MM.1S (cell line): ENCODE measurements at regions not wholly inside any gene's neighbourhood (a gene's known extent, or its start where the extent isn't known, plus 50 kb on each side); places are given as distances from the start of the nearest gene placed in this dataset.

Source experiments
- DNase-seq: peaks from one replicate; pipeline ENCODE4 v3.0.0-alpha.2; 2015
- H2AFZ ChIP-seq: fragments of 300-600 bp; sonication (generic); 2 replicates; pipeline ENCODE4 v1.6.0; 2016; ENCODE audit warnings: antibody characterized with exemption, low read length
- H3F3A ChIP-seq: fragments of 300-600 bp; sonication (generic); 2 replicates; pipeline ENCODE4 v1.6.1; 2016; ENCODE audit warnings: mild to moderate bottlenecking, antibody characterized with exemption, low read length, moderate library complexity, mixed read lengths; ENCODE audit not compliant: insufficient read depth
- H3K27ac ChIP-seq: fragments of 300-600 bp; sonication (generic); 2 replicates; pipeline ENCODE4 v1.5.1; 2016; ENCODE audit warnings: mild to moderate bottlenecking, low read length
- H3K27me3 ChIP-seq: fragments of 300-600 bp; sonication (generic); replicated peaks from 2 replicates; pipeline ENCODE4 v1.6.0; 2016; ENCODE audit warnings: low read length; ENCODE audit not compliant: insufficient read depth
- H3K36me3 ChIP-seq: fragments of 300-600 bp; sonication (generic); replicated peaks from 2 replicates; pipeline ENCODE4 v1.6.1; 2016; ENCODE audit warnings: mild to moderate bottlenecking, low read length, mixed read lengths; ENCODE audit not compliant: insufficient read depth
- H3K4me1 ChIP-seq: fragments of 300-600 bp; sonication (generic); 2 replicates; pipeline ENCODE4 v1.6.1; 2016; ENCODE audit warnings: low read length, mixed read lengths
- H3K4me2 ChIP-seq: fragments of 300-600 bp; sonication (generic); 2 replicates; pipeline ENCODE4 v1.6.0; 2016; ENCODE audit warnings: low read depth, low read length
- H3K4me3 ChIP-seq: fragments of 300-600 bp; sonication (generic); 2 replicates; pipeline ENCODE4 v1.5.1; 2016; ENCODE audit warnings: low read length, mixed read lengths
- H3K79me2 ChIP-seq: fragments of 300-600 bp; sonication (generic); 2 replicates; pipeline ENCODE4 v1.6.1; 2016; ENCODE audit warnings: mixed run types, low read length, mixed read lengths
- H3K9ac ChIP-seq: fragments of 300-600 bp; sonication (generic); 2 replicates; pipeline ENCODE4 v1.6.1; 2016; ENCODE audit warnings: low read length, mixed read lengths
- H3K9me2 ChIP-seq: fragments of 300-600 bp; sonication (generic); replicated peaks from 2 replicates; pipeline ENCODE4 v1.6.1; 2016; ENCODE audit warnings: mild to moderate bottlenecking, low read length, mixed read lengths; ENCODE audit not compliant: insufficient read depth
- H3K9me3 ChIP-seq: fragments of 300-600 bp; sonication (generic); replicated peaks from 2 replicates; pipeline ENCODE4 v1.6.1; 2016; ENCODE audit warnings: mild to moderate bottlenecking, low read length, mixed read lengths; ENCODE audit not compliant: insufficient read depth
- H4K20me1 ChIP-seq: fragments of 300-600 bp; sonication (generic); 2 replicates; pipeline ENCODE4 v1.6.1; 2016; ENCODE audit warnings: mild to moderate bottlenecking, low read length, moderate library complexity, mixed read lengths; ENCODE audit not compliant: insufficient read depth
- EZH2 ChIP-seq: fragments of 300-600 bp; sonication (generic); optimal IDR thresholded peaks from 2 replicates; pipeline ENCODE3; 2017; ENCODE audit warnings: low read depth, mild to moderate bottlenecking, antibody characterized with exemption, low read length, mixed read lengths
- EZH2phosphoT487 ChIP-seq: fragments of 300-600 bp; sonication (generic); IDR thresholded peaks from 2 replicates; pipeline ENCODE4 v1.6.1; 2018; ENCODE audit warnings: antibody characterized with exemption, low read length
- TF ChIP-seq, protein P1 (sequence below): fragments of 300-600 bp; sonication (generic); IDR thresholded peaks from 2 replicates; pipeline ENCODE4 v1.5.1; 2016; ENCODE audit warnings: antibody characterized with exemption, low read length, mixed read lengths

GRCh38 chr6:4585682-4586468 is 190.3 kb upstream of the CDYL start:
- Histone ChIP-seq H3K9ac (no peak overlapping the region), H4K20me1 (no peaks in the 10 kb centered on the region), H3K9me2 (no peaks in the 10 kb centered on the region), H3K36me3 (no peaks in the 10 kb centered on the region), H3K4me1 (no peaks in the 10 kb centered on the region), H3F3A (no peaks in the 10 kb centered on the region), H2AFZ (no peak overlapping the region), H3K4me2 (no peak overlapping the region), H3K27ac (no peak overlapping the region), H3K79me2 (no peaks in the 10 kb centered on the region), H3K9me3 (no peaks in the 10 kb centered on the region), H3K4me3 (no peak overlapping the region), H3K27me3 (no peaks in the 10 kb centered on the region)
- no peak for DNase-seq
- TF ChIP-seq EZH2 = no peak
- TF ChIP-seq EZH2phosphoT487 = no peak
- TF ChIP-seq, protein P1, sequence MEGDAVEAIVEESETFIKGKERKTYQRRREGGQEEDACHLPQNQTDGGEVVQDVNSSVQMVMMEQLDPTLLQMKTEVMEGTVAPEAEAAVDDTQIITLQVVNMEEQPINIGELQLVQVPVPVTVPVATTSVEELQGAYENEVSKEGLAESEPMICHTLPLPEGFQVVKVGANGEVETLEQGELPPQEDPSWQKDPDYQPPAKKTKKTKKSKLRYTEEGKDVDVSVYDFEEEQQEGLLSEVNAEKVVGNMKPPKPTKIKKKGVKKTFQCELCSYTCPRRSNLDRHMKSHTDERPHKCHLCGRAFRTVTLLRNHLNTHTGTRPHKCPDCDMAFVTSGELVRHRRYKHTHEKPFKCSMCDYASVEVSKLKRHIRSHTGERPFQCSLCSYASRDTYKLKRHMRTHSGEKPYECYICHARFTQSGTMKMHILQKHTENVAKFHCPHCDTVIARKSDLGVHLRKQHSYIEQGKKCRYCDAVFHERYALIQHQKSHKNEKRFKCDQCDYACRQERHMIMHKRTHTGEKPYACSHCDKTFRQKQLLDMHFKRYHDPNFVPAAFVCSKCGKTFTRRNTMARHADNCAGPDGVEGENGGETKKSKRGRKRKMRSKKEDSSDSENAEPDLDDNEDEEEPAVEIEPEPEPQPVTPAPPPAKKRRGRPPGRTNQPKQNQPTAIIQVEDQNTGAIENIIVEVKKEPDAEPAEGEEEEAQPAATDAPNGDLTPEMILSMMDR = no peak

DNA sequence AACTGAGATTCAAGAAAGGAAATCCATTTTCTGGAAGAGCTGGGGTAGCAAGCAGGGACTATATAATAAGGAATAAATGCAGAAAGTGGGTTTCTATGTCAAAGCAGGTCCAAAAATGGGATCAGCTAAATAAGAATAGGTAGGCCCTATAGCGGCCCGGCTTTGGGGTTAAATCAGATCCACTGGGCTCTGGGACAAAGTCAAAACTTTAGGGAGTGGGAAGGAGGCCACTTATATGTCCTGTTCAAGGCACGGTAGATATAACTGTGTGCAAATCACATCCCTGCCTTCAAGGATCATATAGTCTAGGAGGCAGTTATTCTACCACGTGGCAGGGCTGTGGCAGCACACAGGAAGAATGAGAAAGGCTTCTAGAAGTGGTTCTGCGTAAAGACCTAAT is 191.4 kb upstream of the CDYL start:
- no peak for TF ChIP-seq EZH2phosphoT487
- TF ChIP-seq, protein P1 = no peak
- TF ChIP-seq EZH2 = no peak
- Histone ChIP-seq H3K27me3 (no peaks in the 10 kb centered on the region), H3K9ac (no peak overlapping the region), H3K4me1 (no peaks in the 10 kb centered on the region), H2AFZ (no peak overlapping the region), H3K4me3 (no peak overlapping the region), H3K9me3 (no peaks in the 10 kb centered on the region), H3K36me3 (no peaks in the 10 kb centered on the region), H4K20me1 (no peaks in the 10 kb centered on the region), H3K9me2 (no peaks in the 10 kb centered on the region), H3K4me2 (no peak overlapping the region), H3K79me2 (no peaks in the 10 kb centered on the region), H3F3A (no peaks in the 10 kb centered on the region), H3K27ac (no peak overlapping the region)
- DNase-seq = no peak

GRCh38 chr6:4582506-4583417 is 193.4 kb upstream of the CDYL start:
- Histone ChIP-seq H3K4me3 (no peak overlapping the region), H3F3A (no peaks in the 10 kb centered on the region), H3K36me3 (no peaks in the 10 kb centered on the region), H3K9ac (no peak overlapping the region), H3K9me3 (no peaks in the 10 kb centered on the region), H2AFZ (no peak overlapping the region), H3K4me1 (no peaks in the 10 kb centered on the region), H3K27me3 (no peaks in the 10 kb centered on the region), H3K9me2 (no peaks in the 10 kb centered on the region), H3K27ac (no peak overlapping the region), H4K20me1 (no peaks in the 10 kb centered on the region), H3K4me2 (no peak overlapping the region), H3K79me2 (no peaks in the 10 kb centered on the region)
- no peak for DNase-seq
- no peak for TF ChIP-seq EZH2
- TF ChIP-seq, protein P1 = no peak
- no peak for TF ChIP-seq EZH2phosphoT487
